Small intestine (tissue), 7 donors: ENCODE measurements at regions not wholly inside any gene's neighbourhood (a gene's known extent, or its start where the extent isn't known, plus 50 kb on each side); places are given as distances from the start of the nearest gene placed in this dataset.

Experiments
- DNase-seq, 2 donors: peaks; one replicate each; pipeline versions ENCODE4 v3.0.0 to v3.0.0-alpha.2; 2013
- FAIRE-seq: peaks from 2 replicates; lab custom pipeline; 2012; peaks lifted over from hg19 to GRCh38; lab: Jason Lieb, UNC
- H3K27ac ChIP-seq, 3 donors: one replicate each; pipeline ENCODE4 v1.5.1; 2013; ENCODE audit warnings: low read length in 2 of 3, mild to moderate bottlenecking in 2 of 3, control low read depth in 1 of 3, inconsistent platforms in 1 of 3, low read depth in 1 of 3, moderate library complexity in 1 of 3
- H3K27me3 ChIP-seq, 3 donors: one replicate each; pipeline ENCODE4 v1.6.1; 2013; ENCODE audit warnings: low read length in 3 of 3, inconsistent platforms in 1 of 3; ENCODE audit not compliant: control insufficient read depth in 3 of 3, insufficient read depth in 3 of 3
- H3K36me3 ChIP-seq, 3 donors: one replicate each; pipeline ENCODE4 v1.6.1; 2013; ENCODE audit warnings: low read length in 3 of 3, inconsistent platforms in 1 of 3, low read depth in 1 of 3, mild to moderate bottlenecking in 1 of 3, moderate library complexity in 1 of 3; ENCODE audit not compliant: control insufficient read depth in 3 of 3, insufficient read depth in 2 of 3
- H3K4me1 ChIP-seq, 3 donors: one replicate each; pipeline ENCODE4 v1.6.1; 2013; ENCODE audit warnings: low read length in 2 of 3, inconsistent platforms in 1 of 3, low read depth in 1 of 3, mild to moderate bottlenecking in 1 of 3, moderate library complexity in 1 of 3; ENCODE audit not compliant: control insufficient read depth in 3 of 3, insufficient read depth in 2 of 3
- H3K4me3 ChIP-seq, 3 donors: one replicate each; pipeline ENCODE4 v1.5.1; 2013; ENCODE audit warnings: low read length in 3 of 3, control low read depth in 1 of 3, inconsistent platforms in 1 of 3, low read depth in 1 of 3, mild to moderate bottlenecking in 1 of 3, moderate library complexity in 1 of 3
- H3K9me3 ChIP-seq, 2 donors: one replicate each; pipeline ENCODE4 v1.6.1; 2013; ENCODE audit warnings: low read depth in 1 of 2, low read length in 1 of 2; ENCODE audit not compliant: control insufficient read depth in 2 of 2, insufficient read depth in 1 of 2
- WGBS, 3 donors: extraction: QIAGEN DNeasy Blood & Tissue Kit; methylation state at CpG; one replicate each; pipeline ENCODE4 v1.1.7; 2013; 5-methylcytosine and 5-hydroxymethylcytosine counted together
- donor health status: healthy with polysubstance abuse.
- donor health status: control.
- donor health status: control.
- donor health status: Bipolar disorder and iron deficiency.
- donor health status: healthy.

DNA sequence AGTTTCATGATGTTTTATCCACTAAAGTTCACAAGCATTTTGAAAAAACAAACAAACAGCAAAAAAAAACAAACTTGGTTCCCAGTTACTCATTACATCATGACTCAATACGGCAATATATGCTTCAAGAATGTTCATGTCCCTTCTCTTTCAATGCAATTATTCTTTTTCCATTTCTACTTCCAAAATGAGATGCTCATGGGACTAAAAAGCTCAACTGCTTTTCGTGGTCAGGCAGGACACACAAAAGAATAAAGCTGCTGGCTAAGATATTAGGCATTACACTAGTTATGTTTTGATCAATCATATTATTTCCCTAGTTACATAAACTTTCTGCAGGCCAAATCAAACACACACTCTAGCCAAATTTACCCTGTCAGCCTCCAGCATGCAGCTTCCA is 301.3 kb downstream of the EPHA4 start:
- WGBS, 3 donors, result 48 to 65% (median 50%) methylated on average over 2 of the region's 2 CpGs
- FAIRE-seq (no peak), DNase-seq (no peak)
- Histone ChIP-seq H3K36me3 (no peaks in the 10 kb centered on the region), H3K27me3 (peaks cover 0 to 3% (median 0%) of the 10 kb centered on the region in 3 donors), H3K9me3 (no peaks in the 10 kb centered on the region), H3K4me1 (no peaks in the 10 kb centered on the region), H3K27ac (no peak overlapping the region), H3K4me3 (no peak overlapping the region)

DNA sequence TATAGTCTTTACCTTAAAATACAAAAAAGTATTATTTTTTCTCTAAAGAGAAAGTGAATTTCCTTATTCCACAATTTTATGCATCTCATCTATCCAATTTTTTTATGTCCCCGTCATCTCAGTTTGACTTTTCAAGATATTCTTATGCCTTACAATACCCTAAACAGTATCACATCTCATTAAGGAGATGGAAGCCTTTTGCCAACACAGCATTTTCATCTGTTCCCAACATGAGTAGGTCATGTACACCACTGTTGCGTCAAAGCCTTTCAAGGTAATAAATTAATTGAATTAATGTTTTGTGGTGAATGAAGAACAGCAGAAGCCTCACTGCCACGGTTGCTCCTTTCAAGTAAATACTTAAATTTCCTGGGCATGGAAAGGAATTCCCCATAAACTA is 299.4 kb downstream of the EPHA4 start:
- Histone ChIP-seq H3K4me1 (no peaks in the 10 kb centered on the region), H3K9me3 (no peaks in the 10 kb centered on the region), H3K4me3 (no peak overlapping the region), H3K27ac (no peak overlapping the region), H3K36me3 (no peaks in the 10 kb centered on the region), H3K27me3 (peaks cover 0 to 3% (median 0%) of the 10 kb centered on the region in 3 donors)
- FAIRE-seq (no peak), DNase-seq (no peak)
- WGBS, 3 donors, result 68 to 79% (median 70%) methylated on average over 3 of the region's 3 CpGs

DNA sequence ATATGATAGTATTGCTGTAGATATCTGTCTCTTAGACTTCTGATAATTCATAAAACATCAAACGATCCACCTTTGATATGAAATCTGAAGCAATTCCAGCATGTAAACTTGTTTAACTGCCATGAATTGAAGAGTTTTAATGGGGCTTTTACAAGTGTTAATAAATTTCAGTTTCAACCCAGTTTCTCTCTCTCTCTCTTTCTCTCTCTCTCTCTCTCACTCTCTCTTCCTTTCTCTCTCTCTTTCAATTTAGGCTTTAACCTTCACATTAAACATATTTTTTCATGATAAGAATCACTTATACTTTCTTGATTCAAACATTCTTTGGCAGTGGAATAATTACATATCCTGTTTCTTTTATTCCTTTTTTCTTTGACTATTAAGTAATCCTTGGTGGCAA is 296.1 kb downstream of the EPHA4 start:
- H3K9me3 ChIP-seq, result no peaks in the 10 kb centered on the region
- no peaks in the 10 kb centered on the region for H3K27me3 ChIP-seq
- DNase-seq (no peak), FAIRE-seq (no peak)
- H3K36me3 ChIP-seq, result no peaks in the 10 kb centered on the region
- no peak overlapping the region for H3K4me3 ChIP-seq
- WGBS, 3 donors, result 49 to 69% (median 56%) methylated on average over 1 of the region's 1 CpG
- no peak overlapping the region for H3K27ac ChIP-seq
- H3K4me1 ChIP-seq, result no peaks in the 10 kb centered on the region

DNA sequence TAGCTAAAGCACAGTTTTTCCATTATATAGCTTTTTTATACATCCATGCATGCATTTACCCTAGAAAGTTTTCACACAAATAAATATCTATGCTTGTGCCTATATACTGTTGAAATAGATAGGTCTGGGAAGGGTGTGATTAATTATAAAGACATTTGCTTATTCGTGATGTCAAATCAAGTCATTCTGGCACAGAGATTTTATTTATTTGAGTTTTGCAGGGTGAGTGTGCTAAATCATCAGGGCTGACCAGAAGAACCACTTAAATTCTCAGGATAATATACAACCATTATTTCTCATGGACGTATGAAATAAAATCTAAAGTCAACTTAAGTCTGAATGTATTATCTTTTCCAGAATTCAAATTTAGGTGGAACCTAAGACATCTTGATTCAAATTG is 295.5 kb downstream of the EPHA4 start:
- no peak for FAIRE-seq

DNA sequence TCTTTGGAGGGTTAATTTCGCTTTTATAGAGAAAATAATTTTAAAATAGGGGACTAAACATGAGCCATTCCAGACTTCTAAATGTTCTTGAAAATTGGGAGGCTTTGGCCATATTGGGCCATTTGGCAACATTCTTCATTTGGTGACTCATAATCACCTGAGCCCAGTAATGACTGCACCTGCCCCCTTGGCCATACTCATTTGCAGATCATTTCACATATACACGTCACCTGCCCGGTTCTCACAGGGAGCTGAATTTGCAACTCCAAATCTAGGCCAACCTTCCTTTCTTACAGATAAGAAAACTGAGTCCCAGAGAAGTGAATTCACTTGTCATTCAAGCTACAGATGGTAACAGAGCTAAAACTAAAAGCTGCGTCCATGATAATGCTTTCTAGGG is 289.7 kb downstream of the EPHA4 start:
- Histone ChIP-seq H3K27ac (no peak overlapping the region), H3K27me3 (no peaks in the 10 kb centered on the region), H3K9me3 (no peaks in the 10 kb centered on the region), H3K36me3 (no peaks in the 10 kb centered on the region), H3K4me1 (no peaks in the 10 kb centered on the region), H3K4me3 (no peak overlapping the region)
- 77 to 83% (median 79%) methylated on average over 4 of the region's 4 CpGs for WGBS, 3 donors
- DNase-seq (no peak), FAIRE-seq (no peak)

More for the DNA sequence above, 295.5 kb downstream of the EPHA4 start:
- no peak overlapping the region for H3K27ac ChIP-seq
- no peaks in the 10 kb centered on the region for H3K36me3 ChIP-seq
- H3K4me1 ChIP-seq, result no peaks in the 10 kb centered on the region
- H3K27me3 ChIP-seq, result no peaks in the 10 kb centered on the region
- no peak for DNase-seq
- H3K4me3 ChIP-seq, result no peak overlapping the region
- no peaks in the 10 kb centered on the region for H3K9me3 ChIP-seq
- WGBS, 3 donors, result 74 to 86% (median 85%) methylated on average over 2 of the region's 2 CpGs

DNA sequence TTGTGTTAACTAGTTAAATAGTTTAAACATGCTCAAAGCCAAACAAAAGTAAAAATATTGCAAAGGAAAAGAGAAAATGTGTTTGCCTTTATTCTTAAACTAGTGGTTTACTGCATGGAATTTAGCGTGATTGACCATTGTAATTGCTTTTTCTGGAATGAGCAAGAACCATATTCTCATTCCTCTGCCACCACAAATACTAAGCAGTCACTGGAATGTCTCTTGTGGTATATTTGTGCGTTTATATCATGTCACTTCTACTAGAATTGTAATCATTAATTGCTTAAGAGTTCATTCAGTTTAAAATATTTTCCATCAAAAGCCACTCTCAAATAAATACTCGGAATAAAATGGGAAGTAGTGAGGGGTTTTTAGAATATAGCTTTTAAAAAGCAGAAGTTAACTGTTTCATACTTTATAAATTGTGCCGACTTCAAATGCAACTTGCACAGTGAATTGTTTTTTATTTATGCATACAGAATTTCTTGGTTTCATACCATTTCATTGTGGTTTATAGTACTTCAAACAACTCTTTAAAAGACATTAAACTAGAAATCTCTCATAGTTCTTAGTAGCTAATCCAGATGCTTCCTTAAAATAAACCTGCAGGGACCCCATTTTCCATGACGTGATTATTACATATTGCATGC is 288.1 kb downstream of the EPHA4 start:
- WGBS, 3 donors, result 57 to 74% (median 69%) methylated on average over 5 of the region's 5 CpGs
- Histone ChIP-seq H3K36me3 (no peaks in the 10 kb centered on the region), H3K27ac (no peak overlapping the region), H3K27me3 (no peaks in the 10 kb centered on the region), H3K4me1 (no peaks in the 10 kb centered on the region), H3K9me3 (no peaks in the 10 kb centered on the region), H3K4me3 (no peak overlapping the region)
- FAIRE-seq, result no peak
- no peak for DNase-seq

DNA sequence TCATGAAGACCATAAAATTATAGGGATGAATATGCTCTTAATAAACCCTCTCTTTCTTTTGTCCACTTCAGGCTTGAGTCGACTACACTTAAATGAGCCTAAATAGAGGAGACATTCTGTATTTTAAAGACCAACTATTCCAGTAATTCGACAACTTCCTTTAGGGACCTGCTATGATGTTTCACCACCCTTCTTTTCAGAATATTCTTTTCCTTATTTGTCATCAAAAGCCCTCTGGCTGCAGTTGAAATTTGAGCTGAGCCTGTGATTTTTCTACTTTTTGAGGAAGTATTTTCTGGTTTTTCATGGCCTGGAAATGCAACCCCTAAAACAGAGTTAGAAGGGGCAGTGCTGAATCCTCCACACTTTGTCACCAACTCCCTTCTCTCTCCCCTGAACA is 287.0 kb downstream of the EPHA4 start:
- Histone ChIP-seq H3K9me3 (no peaks in the 10 kb centered on the region), H3K4me3 (no peak overlapping the region), H3K36me3 (no peaks in the 10 kb centered on the region), H3K27me3 (no peaks in the 10 kb centered on the region), H3K27ac (no peak overlapping the region), H3K4me1 (no peaks in the 10 kb centered on the region)
- no peak for FAIRE-seq
- WGBS, 3 donors, result 76 to 84% (median 78%) methylated on average over 2 of the region's 2 CpGs
- DNase-seq, result no peak

DNA sequence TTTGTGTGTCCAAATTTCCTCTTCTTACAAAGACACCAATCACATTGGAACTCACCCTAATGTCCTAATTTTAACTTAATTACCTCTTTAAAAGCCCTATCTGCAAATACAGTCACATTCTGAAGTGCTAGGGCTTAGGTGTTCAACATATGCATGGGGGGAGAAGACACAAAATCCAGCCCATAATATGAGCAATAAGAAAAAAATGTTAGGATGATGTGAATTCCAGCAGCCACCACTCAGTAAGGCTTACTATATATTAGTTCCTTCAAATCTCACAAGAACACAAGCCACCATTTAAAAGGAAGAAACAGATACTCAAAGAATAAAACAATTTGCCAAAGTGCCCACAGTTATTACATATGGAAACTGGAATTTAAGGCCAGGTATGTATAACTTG is 285.7 kb downstream of the EPHA4 start:
- Histone ChIP-seq H3K4me3 (no peak overlapping the region), H3K27ac (no peak overlapping the region), H3K4me1 (no peaks in the 10 kb centered on the region), H3K27me3 (no peaks in the 10 kb centered on the region), H3K9me3 (no peaks in the 10 kb centered on the region), H3K36me3 (no peaks in the 10 kb centered on the region)
- FAIRE-seq (no peak), DNase-seq (no peak)

DNA sequence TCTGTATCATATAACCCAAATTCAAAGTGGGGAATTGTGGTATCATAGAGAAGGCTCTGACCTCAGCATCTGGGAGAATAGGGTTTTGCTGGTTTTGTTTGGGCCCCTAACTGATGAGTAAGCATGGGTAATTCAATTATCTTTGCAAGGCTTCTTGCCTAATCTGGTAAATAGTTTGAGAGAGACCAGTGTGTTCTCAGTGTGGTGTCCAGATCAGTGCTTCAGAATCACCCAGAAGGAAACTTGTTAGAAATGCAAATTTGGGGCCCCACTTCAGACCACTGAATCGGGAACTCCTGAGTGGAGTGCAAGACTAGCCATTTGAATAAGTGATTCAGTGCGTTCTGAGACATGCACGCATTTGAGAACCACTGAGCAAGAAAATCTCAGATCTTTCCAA is 282.7 kb downstream of the EPHA4 start:
- H3K36me3 ChIP-seq, result no peaks in the 10 kb centered on the region
- DNase-seq, result no peak
- H3K4me1 ChIP-seq, result no peaks in the 10 kb centered on the region
- no peak for FAIRE-seq
- no peaks in the 10 kb centered on the region for H3K9me3 ChIP-seq
- H3K27me3 ChIP-seq, result no peaks in the 10 kb centered on the region
- WGBS, 3 donors, result 66 to 77% (median 68%) methylated on average over 3 of the region's 3 CpGs
- H3K4me3 ChIP-seq, result no peak overlapping the region
- H3K27ac ChIP-seq, result no peak overlapping the region
